GM19035 (cell line): ENCODE measurements at regions not wholly inside any gene's neighbourhood (a gene's known extent, or its start where the extent isn't known, plus 50 kb on each side); places are given as distances from the start of the nearest gene placed in this dataset.

Experiments used
- ATAC-seq: cut with Tn5 transposase; IDR thresholded peaks from one replicate; pipeline ENCODE4 v1.9.1; 2021; ENCODE audit not compliant: unreplicated experiment

DNA sequence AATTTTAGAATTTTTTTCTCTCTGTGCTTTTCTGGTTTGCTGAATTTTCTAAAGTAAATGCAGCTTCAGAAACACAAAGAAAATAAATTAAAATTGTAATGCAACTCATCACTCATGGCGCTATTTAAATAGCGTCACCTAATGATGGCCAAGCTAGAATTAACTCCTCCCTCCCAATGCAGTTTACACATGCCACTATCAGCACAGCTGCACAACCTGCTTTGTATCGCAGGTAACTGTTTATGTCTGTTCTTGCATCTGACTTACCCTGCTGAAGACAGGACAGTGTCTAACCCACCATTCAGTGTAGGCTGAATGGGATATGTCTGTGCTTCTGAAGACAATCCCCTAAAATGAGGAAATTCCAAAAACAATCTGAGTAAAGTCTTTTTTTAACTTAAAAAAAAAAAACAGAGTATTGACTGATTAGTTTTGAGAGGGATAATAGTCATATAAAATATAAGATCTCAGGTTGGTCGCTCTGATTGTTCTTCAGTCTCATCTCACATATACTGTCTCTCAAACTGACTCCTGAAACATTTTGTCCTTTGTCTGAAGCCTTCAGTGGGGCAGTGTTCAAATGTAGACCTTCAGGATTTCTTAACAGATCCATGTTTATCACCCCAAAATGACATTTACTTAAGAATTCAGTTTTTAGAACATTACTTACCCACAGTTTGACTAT, 271.4 kb downstream of the ZEB2 start:
- ATAC-seq, result peak; percentile 45

GRCh38 chr2:144244938-144245337, 275.0 kb downstream of the ZEB2 start:
- no peak for ATAC-seq

GRCh38 chr2:144242311-144242710, 277.6 kb downstream of the ZEB2 start:
- ATAC-seq, result no peak

DNA sequence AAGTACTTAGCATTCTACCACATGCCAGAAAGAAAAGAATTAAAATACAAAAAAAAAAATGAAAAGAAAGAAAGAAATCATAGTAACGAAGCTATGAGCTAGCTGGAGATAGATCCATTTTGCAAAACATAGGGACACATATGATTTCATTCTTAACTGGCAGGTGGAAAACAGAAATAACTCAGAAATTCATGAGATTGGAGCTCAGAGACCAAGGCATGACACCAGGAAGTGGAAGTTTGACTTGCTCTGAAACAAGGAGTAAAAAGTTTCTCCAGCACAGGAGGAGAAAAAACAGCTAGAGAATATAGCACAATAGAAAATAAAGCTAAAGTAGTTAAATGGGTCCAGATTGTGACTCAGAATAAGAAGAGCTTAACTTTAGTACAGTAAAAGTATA, 278.1 kb downstream of the ZEB2 start:
- ATAC-seq, result no peak

- peak; percentile 92 for ATAC-seq
These were observed 279.1 kb downstream of the ZEB2 start for GRCh38 chr2:144240656-144241339.

- no peak for ATAC-seq
These were observed 280.2 kb downstream of the ZEB2 start for GRCh38 chr2:144239726-144240125.

DNA sequence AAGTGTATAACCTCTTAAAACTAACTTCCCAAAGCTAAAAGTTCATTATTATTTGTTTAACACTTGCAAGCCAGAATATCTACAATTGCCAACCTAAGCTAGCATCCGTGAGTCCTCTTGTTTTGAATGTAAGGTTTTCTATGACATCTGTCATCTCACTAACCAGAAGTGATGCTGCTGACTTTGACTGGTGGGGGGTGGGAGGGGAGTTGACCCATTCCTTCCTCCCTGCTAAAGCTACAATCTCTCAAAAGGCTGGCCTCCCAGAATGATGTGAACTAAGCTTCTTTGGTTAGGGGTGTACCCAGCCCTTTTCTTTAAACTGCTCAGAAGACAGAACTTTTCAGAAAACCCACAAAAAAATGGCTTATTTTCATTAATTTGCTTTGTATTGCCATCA, 280.6 kb downstream of the ZEB2 start:
- no peak for ATAC-seq

- no peak for ATAC-seq
These were observed 281.9 kb downstream of the ZEB2 start for GRCh38 chr2:144237830-144238627.

GRCh38 chr2:144237108-144237507, 282.8 kb downstream of the ZEB2 start:
- no peak for ATAC-seq

GRCh38 chr2:144235050-144235449, 284.9 kb downstream of the ZEB2 start:
- ATAC-seq, result no peak

- ATAC-seq, result no peak
These were observed 285.4 kb downstream of the ZEB2 start for GRCh38 chr2:144234542-144234871.

DNA sequence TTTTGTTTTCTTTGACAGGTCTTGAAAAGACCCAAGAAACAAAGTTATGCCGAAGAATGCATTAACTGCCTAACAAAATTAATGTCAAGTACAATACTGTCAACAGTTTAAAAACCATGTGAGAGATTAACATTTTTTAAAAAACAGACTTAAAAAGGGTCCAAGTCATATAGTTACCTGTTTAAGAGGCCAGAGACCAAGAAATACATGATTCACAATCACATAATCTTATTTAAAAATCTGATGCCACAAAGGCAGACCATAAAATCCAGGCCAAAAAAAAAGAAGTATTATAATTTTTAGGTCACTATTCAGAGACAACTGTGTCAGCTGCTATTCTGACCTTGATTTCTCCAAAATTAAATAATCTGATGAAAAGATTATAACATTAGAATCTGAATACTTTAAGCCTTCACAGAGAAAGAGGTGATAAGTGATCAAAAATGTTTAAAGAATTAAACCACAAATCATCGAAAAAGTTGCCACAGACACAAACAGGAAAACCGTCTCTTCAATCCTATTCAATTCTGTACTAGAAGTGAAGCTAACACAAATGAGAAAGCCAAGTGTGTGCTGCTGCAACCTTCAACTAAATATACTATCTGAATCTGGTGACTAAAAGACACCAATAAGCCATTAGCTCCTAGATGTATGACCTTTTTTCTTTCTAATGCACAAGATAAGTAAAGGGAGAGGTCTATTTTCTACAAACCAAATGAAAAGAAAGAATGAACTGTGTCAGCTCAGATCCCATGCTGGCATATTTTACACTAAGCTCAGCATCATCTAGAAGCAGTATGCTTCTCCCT, 286.0 kb downstream of the ZEB2 start:
- ATAC-seq, result no peak

GRCh38 chr2:144233317-144233716, 286.6 kb downstream of the ZEB2 start:
- no peak for ATAC-seq

- no peak for ATAC-seq
These were observed 289.4 kb downstream of the ZEB2 start for GRCh38 chr2:144230448-144231085.

GRCh38 chr2:144230033-144230432, 289.9 kb downstream of the ZEB2 start:
- ATAC-seq, result no peak

GRCh38 chr2:144229296-144229695, 290.6 kb downstream of the ZEB2 start:
- no peak for ATAC-seq

GRCh38 chr2:144227427-144228105, 292.4 kb downstream of the ZEB2 start:
- ATAC-seq, result no peak

GRCh38 chr2:144225076-144225475, 294.8 kb downstream of the ZEB2 start:
- ATAC-seq, result no peak

DNA sequence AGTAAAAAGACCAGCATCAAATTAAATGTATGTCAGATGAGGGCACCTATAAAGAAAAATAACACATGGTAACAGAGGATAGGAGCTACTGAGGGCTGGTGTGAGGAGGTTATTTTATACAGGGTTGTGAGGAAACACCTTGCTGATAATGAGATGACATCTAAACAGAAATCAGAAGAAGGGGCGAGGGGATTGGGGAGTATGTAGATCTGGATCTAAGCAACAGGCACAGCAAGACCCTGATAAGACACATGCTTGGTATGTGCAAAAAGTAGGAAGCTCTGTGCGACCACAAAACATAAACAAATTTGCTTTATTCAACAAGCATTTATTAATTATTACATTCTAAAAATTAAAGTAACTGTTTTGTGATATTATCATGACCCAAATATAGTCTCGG, 295.4 kb downstream of the ZEB2 start:
- ATAC-seq, result no peak

DNA sequence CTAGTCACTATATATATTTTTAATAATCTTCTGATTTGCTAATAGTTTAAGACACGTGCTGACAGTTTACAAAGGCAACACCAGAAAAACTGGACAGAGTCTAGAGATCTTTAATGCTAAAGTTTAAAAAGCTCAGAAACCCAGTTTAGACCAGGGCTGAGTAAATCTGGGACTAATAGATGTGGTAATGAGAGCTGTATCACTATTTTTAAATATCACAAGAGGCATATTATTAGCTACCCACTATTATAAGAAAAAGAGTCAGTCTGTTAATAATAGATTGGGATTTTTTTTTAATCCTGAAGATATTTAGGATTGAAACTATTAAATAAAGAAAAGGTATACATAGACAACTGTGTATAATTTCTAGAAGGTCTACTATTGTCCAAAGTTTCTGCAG, 299.9 kb downstream of the ZEB2 start:
- ATAC-seq, result no peak
